NCI-H345 (cell line): ENCODE measurements at regions not wholly inside any gene's neighbourhood (a gene's known extent, or its start where the extent isn't known, plus 50 kb on each side); places are given as distances from the start of the nearest gene placed in this dataset.

ENCODE experiments used
- DNase-seq: peaks from one replicate; lab custom pipeline; 2025; lab: John Stamatoyannopoulos, UW

DNA sequence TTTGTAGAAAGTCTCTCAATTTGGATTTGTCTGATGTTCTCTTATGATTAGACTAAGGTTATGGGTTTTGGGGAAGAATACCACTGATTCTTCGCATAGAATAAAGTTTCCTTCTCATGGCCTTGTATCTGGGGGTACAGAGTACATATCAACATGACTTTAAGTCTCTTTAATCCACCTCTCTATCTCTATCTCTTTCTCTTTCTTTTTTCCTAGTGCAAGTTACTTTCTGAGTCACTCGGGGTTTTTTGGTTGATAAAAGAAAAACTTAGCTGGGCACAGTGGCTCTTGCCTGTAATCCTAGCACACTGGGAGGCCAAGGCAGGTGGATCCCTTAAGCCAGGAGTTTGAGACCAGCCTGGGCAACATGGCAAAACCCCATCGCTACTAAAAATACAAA lies 100.1 kb upstream of the MAP4K3 start:
- no peak for DNase-seq

GRCh38 chr2:39538718-39539117 lies 101.6 kb upstream of the MAP4K3 start:
- DNase-seq: no peak

- DNase-seq: no peak
Observed at GRCh38 chr2:39540414-39540813, 103.3 kb upstream of the MAP4K3 start.

- DNase-seq: no peak
Observed at GRCh38 chr2:39541011-39541930, 104.2 kb upstream of the MAP4K3 start.

GRCh38 chr2:39542523-39542922 lies 105.4 kb upstream of the MAP4K3 start:
- no peak for DNase-seq

DNA sequence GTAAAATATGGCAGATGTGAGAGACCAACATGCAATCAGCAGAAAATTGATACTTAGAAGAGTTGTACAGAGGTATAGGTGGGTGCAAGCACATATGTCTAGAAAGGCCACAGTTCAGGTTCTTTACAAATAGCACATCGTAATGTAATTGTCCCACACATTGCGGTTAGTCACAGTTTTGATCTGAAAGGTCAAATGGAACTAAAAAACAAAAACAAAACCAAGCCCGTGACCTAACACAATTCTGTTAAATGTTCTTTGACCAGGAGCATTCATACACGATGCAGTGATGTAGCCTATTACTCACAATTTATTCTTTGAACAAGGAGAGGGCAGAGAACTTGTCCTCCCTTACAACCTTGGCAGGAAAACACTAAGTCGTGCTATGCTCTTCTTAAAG lies 108.9 kb upstream of the MAP4K3 start:
- DNase-seq: no peak

DNA sequence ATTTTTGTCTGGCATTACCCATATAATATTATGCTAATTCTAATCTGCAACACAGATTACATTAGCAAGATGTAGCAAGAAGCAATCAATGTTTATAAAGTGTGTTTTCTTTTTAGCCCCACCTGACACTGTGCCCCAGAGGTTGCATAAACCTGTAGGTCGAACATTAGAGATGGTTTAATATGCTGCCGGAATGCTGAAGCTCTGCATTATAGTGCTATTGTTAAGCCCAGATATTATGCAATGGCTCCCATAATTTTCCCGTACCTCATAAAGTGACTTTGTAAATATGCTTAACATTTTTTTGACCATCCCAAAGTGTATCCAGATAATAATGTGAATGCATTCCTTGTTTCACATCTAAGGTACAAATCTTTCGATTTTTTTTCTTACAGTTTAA lies 109.3 kb upstream of the MAP4K3 start:
- no peak for DNase-seq

DNA sequence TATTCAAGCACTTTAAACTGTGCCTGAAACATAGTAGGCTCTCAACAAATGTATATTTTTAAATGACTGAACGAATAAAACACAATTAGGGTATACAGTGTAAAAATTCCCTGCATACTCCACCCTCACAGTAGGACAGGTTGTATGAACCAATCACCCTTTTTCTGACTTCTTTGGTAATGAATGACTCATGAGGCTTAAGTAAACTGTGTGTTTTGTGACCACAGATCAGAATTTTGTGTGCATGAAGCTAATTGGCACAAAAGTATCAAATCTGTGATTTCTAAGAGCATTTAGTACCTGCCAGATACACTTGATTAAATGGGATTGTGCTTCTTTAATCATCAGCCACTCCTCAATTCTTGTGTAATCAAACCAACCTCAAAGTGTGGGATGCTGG lies 109.9 kb upstream of the MAP4K3 start:
- DNase-seq: no peak

GRCh38 chr2:39547811-39548719 lies 111.0 kb upstream of the MAP4K3 start:
- no peak for DNase-seq

DNA sequence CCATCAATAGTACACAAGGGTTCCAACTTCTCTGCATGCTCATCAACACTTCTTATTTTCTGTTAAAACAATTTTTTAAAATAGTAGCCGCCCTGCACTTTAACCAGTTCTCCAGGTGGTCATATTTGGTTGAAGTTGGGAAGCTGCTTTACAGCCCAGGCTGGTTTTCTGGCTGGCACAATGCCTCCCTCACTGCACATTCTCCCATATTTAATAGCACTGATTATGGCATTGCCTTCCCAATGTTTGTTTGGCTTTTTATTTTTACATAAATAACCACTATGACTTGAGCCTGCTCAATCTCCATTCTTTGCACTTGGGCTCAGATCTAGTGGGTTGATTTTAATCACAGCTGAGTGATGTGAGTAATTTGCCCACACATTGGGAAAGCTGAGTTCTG lies 111.9 kb upstream of the MAP4K3 start:
- no peak for DNase-seq

- DNase-seq: no peak
Observed at GRCh38 chr2:39549718-39550464, 112.8 kb upstream of the MAP4K3 start.

- DNase-seq: no peak
Observed at GRCh38 chr2:39550701-39551285, 113.7 kb upstream of the MAP4K3 start.

DNA sequence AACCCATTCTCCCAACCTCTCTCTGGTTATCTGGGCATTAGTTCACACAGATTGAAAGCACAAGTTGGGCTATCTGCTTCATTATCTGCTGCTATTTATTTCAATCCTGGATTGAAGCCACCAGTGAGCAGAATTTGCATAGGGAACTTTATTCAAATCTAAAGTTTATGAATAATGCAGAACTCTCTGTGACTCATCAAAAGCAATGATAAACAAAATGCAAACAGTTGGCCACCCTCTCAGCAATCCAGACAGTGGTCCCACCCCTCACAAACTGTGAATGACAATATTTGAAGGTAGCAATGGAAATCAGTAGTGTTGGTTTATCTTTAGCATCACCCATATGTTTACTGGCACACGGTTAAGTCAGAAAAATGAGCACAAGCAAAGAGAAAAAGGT lies 106.8 kb upstream of the TMEM178A start:
- DNase-seq: no peak

DNA sequence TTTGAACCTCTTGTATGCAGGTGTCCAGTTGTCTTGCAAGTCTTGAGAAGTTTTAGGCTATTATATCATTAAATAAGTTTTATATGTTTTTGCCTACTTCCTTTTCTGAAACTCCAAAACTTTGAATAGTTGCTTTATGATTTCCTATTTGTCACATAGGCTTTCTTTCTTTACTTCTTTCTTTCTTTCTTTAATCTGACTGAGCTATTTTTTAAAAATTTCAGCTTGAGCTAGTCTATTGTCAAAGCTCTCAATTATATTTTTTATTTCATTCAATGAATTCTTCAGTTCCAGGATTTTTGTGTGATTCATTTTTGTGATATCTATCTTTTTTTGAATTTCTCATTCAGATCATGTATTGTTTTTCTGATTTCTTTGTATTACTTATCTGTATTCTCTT lies 102.1 kb upstream of the TMEM178A start:
- no peak for DNase-seq

DNA sequence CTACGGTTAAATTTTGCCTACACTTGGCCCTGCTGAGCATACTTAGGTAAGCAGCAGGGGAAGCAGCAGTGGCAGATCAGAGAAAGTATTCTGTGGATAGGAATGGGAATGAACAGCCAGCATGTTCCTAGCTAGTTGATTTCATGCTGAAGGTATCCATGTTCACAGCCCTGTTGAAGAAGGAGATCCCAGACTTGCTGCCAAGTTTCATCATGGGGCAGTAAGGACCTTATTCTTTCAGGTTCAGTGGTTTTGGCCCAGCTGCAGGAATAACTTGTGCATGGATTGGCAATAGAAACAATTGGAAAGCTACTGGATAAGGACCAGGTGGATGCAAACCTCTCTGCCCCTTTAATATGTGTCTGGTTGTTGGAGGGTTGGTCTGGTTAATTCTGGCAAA lies 98.2 kb upstream of the TMEM178A start:
- DNase-seq: no peak

GRCh38 chr2:39568116-39568515 lies 97.6 kb upstream of the TMEM178A start:
- DNase-seq: no peak

- no peak for DNase-seq
Observed at GRCh38 chr2:39568561-39569006, 97.1 kb upstream of the TMEM178A start.

- no peak for DNase-seq
Observed at GRCh38 chr2:39570130-39570555, 95.6 kb upstream of the TMEM178A start.

GRCh38 chr2:39570614-39571013 lies 95.1 kb upstream of the TMEM178A start:
- no peak for DNase-seq

DNA sequence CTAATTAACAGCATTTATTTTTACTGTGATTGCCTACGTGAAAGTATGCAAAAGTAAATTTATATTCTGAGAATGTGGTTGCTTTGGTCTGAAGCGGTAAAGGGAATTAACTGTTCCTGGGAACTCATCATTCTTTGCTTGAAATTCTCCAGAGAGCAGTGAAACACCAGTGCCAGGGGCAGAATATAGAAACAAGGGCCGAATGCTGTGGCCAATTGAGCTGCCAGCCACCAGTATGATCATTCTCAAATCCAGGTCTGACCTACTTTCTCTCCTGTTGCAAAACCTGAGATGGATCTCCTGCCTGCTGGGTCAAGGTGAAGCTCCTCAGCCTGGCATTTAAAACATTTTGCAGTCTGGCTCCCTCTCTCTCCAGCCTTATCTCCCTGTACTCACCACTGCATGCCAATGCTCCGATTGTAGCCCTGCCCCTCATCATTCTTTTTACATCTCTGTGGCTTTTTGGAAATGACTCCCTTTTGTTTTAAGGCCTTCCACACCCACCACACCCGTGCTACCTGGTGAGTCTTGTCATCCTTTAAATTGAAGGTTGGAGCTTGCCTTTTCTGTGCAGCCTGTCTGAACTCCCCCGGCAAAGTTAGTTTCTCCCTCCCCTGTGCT lies 94.5 kb upstream of the TMEM178A start:
- no peak for DNase-seq

- no peak for DNase-seq
Observed at GRCh38 chr2:39573276-39573675, 92.4 kb upstream of the TMEM178A start.
